ENCODE measurements at regions not wholly inside any gene's neighbourhood (a gene's known extent, or its start where the extent isn't known, plus 50 kb on each side); places are given as distances from the start of the nearest gene placed in this dataset.

GRCh38 chr6:144574796-144575195 lies 289.7 kb downstream of the UTRN start:
- H3K27ac ChIP-seq = no peak overlapping the region
- TF ChIP-seq ZFX (IDR thresholded peaks at IDR 0.05) = no peak
- TF ChIP-seq, protein P1, sequence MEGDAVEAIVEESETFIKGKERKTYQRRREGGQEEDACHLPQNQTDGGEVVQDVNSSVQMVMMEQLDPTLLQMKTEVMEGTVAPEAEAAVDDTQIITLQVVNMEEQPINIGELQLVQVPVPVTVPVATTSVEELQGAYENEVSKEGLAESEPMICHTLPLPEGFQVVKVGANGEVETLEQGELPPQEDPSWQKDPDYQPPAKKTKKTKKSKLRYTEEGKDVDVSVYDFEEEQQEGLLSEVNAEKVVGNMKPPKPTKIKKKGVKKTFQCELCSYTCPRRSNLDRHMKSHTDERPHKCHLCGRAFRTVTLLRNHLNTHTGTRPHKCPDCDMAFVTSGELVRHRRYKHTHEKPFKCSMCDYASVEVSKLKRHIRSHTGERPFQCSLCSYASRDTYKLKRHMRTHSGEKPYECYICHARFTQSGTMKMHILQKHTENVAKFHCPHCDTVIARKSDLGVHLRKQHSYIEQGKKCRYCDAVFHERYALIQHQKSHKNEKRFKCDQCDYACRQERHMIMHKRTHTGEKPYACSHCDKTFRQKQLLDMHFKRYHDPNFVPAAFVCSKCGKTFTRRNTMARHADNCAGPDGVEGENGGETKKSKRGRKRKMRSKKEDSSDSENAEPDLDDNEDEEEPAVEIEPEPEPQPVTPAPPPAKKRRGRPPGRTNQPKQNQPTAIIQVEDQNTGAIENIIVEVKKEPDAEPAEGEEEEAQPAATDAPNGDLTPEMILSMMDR (conservative IDR thresholded peaks at IDR 0.05) = no peak

DNA sequence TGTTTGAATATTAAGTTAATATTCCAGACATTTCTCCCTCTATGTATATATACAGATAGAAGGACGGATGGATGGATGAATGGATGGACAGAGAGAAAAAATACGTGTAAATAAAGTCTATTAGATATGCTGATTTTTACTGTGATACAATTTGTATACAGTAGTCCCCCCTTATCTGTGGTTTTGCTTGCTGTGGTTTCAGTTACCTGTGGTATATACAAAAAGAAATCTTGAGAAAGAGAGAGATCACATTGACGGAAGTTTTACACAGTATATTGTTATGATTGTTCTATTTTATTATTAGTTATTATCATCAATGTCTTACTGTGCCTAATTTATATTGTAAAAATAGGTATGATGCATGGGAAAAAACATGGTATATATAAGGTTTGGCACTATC lies 290.2 kb downstream of the UTRN start:
- no peak for TF ChIP-seq ZFX (IDR thresholded peaks at IDR 0.05)
- TF ChIP-seq, protein P1 (conservative IDR thresholded peaks at IDR 0.05) = no peak
- H3K27ac ChIP-seq = no peak overlapping the region

DNA sequence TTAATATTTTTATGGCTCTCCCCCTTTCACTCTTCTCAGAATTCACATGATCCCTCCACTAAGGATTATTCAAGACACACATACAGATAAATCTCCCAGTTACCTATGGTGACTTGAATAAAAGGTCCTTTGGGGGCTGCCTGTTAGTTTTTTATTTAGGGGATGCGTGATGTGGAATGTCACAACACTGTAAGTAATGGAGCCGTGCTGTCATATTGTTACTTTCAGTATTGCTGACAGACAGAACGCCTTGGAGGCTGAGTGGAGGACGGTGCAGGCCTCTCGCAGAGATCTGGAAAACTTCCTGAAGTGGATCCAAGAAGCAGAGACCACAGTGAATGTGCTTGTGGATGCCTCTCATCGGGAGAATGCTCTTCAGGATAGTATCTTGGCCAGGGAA lies 291.7 kb downstream of the UTRN start:
- TF ChIP-seq, protein P1 (conservative IDR thresholded peaks at IDR 0.05) = no peak
- no peak for TF ChIP-seq ZFX (IDR thresholded peaks at IDR 0.05)

DNA sequence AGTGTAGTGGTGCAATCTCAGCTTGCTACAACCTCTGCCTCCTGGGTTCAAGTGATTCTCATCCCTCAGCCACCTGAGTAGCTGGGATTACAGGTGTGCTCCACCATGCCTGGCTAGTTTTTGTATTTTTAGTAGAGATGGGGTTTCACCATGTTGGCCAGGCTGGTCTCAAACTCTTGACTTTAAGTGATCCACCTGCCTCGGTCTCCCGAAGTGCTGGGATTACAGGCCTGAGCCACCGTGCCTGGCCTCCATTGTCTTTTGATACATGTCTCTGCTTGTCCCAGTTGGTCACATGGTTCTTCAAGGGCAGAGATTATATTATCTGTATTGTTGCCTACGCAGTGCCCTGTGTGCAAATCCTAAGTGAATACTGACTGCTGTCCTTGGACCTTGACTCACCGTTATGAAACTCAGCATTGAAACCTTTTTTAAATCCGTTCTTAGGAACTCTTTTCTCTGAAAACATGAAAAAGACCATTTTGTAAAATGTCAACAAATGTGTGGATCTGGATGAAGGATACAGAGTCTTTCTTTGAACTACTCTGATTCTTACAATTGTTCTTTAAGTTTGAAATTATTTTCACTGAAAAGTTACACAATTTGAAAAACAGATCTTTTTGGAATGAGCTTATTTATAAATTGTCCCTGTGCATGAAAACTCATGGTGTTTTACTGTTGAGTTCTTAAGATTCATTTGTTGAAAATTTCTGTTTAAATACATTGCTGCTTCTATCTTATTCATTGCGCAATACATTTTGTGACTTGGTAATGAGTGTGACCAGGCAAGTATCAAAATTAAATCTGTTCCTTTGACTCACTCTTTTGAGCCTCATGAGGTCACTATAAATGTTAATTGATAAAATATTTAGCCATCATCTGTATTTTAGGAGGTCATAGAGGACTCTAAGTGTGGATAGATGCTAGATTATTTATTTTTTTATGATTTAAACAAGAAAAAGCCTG lies 293.5 kb downstream of the UTRN start:
- H3K27ac ChIP-seq = no peak overlapping the region
- TF ChIP-seq, protein P1 (conservative IDR thresholded peaks at IDR 0.05) = no peak
- no peak for TF ChIP-seq ZFX (IDR thresholded peaks at IDR 0.05)

More for the DNA sequence above, 291.7 kb downstream of the UTRN start:
- H3K27ac ChIP-seq = no peak overlapping the region

DNA sequence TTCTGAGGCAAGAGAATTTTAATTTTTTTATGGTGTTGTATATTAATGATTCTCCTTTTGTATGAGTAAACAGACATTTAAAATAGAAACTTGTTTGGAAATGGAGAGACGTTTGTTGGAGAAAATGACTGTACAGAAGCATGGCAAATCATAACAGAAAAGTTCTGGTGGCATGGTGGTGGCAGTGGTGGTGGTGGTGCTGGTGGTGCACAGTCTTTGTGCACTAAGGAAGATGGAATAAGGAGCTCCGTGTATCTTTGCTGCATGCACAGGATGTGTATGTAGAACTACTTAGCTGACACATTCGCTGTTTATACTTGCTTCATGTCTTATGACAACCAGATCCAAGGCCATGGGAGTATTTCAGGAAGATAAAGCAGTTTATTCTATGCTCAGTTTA lies 294.9 kb downstream of the UTRN start:
- TF ChIP-seq ZFX (IDR thresholded peaks at IDR 0.05) = no peak
- TF ChIP-seq, protein P1 (conservative IDR thresholded peaks at IDR 0.05) = no peak
- H3K27ac ChIP-seq = no peak overlapping the region

DNA sequence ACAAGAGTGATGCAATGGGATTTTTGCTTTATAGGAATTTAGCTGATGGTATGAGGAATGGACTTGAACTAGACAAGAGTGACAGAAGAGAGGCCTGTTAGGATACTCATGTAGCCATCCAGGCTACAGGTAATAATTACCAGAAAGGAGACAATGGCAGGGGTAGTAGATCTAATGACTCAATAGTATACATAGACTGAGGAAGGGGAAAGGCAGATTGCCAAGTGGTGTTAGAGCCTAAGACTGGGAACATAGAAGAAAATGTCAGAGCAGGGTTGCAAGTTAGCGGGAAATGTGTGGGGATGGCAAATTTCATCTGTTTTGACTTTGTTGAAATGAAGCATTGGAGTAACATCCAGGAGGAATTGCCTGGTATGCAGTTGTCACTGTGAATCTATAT lies 295.6 kb downstream of the UTRN start:
- H3K27ac ChIP-seq = no peak overlapping the region
- TF ChIP-seq, protein P1 (conservative IDR thresholded peaks at IDR 0.05) = no peak
- TF ChIP-seq ZFX (IDR thresholded peaks at IDR 0.05) = no peak

DNA sequence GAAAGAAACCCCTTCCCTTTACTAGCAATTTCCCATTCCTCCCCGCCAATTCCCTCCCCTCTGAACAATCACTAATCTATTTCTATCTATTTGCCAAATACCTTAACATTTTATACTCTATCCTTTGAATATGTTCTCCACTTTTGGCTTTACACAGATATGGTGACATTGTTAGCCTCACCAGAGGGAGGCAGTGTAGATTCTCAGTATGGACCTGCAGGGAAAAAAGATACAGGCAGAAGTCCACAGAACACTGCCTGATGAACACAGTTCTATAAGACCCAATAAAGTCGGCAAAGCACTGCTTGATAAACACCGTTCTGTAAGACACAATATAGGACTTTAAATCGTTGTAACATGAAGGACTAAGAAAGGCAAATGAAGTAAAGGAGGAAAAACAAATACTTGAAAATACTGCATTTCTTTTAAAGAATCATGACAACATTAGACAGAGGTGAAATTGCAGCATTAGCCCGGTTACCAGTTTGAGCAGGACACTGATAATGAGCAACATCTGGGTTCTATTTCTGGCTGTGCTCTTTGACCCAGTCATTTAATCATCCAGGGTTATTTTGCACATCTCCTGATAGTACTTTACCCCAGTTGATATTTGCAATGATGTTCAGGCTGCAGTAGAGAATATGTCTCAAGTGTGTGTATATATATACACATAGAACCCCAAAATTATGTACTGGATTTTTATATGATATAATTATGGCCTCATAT lies 296.8 kb downstream of the UTRN start:
- no peak overlapping the region for H3K27ac ChIP-seq
- TF ChIP-seq, protein P1 (conservative IDR thresholded peaks at IDR 0.05) = peak; percentile 73
- no peak for TF ChIP-seq ZFX (IDR thresholded peaks at IDR 0.05)

All from C4-2B (cell line).